ENCODE measurements at regions not wholly inside any gene's neighbourhood (a gene's known extent, or its start where the extent isn't known, plus 50 kb on each side); places are given as distances from the start of the nearest gene placed in this dataset.

GRCh38 chr10:109264004-109264403 lies 659.3 kb downstream of the XPNPEP1 start:
- no peak overlapping the region for H3K4me3 ChIP-seq
- ATAC-seq (ENCODE audit: low FRiP score in 2 of 2) (no peak), DNase-seq (no peak)
- TF ChIP-seq POLR2AphosphoS5 (IDR thresholded peaks at IDR 0.05) (no peak), CTCF (IDR thresholded peaks at IDR 0.05) (no peak), EP300 (IDR thresholded peaks at IDR 0.05) (no peak), POLR2A (IDR thresholded peaks at IDR 0.05) (no peak)
- 91 to 94% methylated on average over 3 of the region's 3 CpGs for WGBS, 2 donors
- no peaks in the 10 kb centered on the region for H3K36me3 ChIP-seq
- H3K27me3 ChIP-seq: no peaks in the 10 kb centered on the region
- no peaks in the 10 kb centered on the region for H3K4me1 ChIP-seq
- no peak overlapping the region for H3K27ac ChIP-seq
- H3K9me3 ChIP-seq: peaks cover 0 to 7% (median 5%) of the 10 kb centered on the region in 4 donors

- Histone ChIP-seq H3K27ac (no peak overlapping the region), H3K27me3 (no peaks in the 10 kb centered on the region), H3K4me1 (no peaks in the 10 kb centered on the region), H3K9me3 (peaks cover 0 to 7% (median 5%) of the 10 kb centered on the region in 4 donors), H3K4me3 (no peak overlapping the region), H3K36me3 (no peaks in the 10 kb centered on the region)
- no peak for TF ChIP-seq POLR2AphosphoS5 (IDR thresholded peaks at IDR 0.05)
- TF ChIP-seq CTCF (IDR thresholded peaks at IDR 0.05): no peak
- TF ChIP-seq EP300 (IDR thresholded peaks at IDR 0.05): no peak
- no peak for TF ChIP-seq POLR2A (IDR thresholded peaks at IDR 0.05)
- no peak for DNase-seq
- 65 to 76% methylated on average over 2 of the region's 2 CpGs for WGBS, 2 donors
- no peak for ATAC-seq (ENCODE audit: low FRiP score in 2 of 2)
Measured at GRCh38 chr10:109261231-109261630, 662.1 kb downstream of the XPNPEP1 start.

GRCh38 chr10:109259293-109259692 lies 664.0 kb downstream of the XPNPEP1 start:
- H3K9me3 ChIP-seq: peaks cover 0 to 7% (median 5%) of the 10 kb centered on the region in 4 donors
- H3K4me1 ChIP-seq: no peaks in the 10 kb centered on the region
- no peak overlapping the region for H3K27ac ChIP-seq
- no peak for ATAC-seq (ENCODE audit: low FRiP score in 2 of 2)
- no peaks in the 10 kb centered on the region for H3K36me3 ChIP-seq
- TF ChIP-seq POLR2A (IDR thresholded peaks at IDR 0.05) (no peak), EP300 (IDR thresholded peaks at IDR 0.05) (no peak), CTCF (IDR thresholded peaks at IDR 0.05) (no peak), POLR2AphosphoS5 (IDR thresholded peaks at IDR 0.05) (no peak)
- no peak for DNase-seq
- no peak overlapping the region for H3K4me3 ChIP-seq
- H3K27me3 ChIP-seq: no peaks in the 10 kb centered on the region
- WGBS, 2 donors: 69 to 75% methylated on average over 4 of the region's 4 CpGs

GRCh38 chr10:109253306-109253705 lies 670.0 kb downstream of the XPNPEP1 start:
- TF ChIP-seq POLR2AphosphoS5 (IDR thresholded peaks at IDR 0.05) (no peak), POLR2A (IDR thresholded peaks at IDR 0.05) (no peak), EP300 (IDR thresholded peaks at IDR 0.05) (no peak), CTCF (IDR thresholded peaks at IDR 0.05) (no peak)
- no peaks in the 10 kb centered on the region for H3K9me3 ChIP-seq
- DNase-seq (no peak), ATAC-seq (ENCODE audit: low FRiP score in 2 of 2) (no peak)
- no peaks in the 10 kb centered on the region for H3K36me3 ChIP-seq
- H3K4me3 ChIP-seq: no peak overlapping the region
- WGBS, 2 donors: 64 to 77% methylated on average over 3 of the region's 3 CpGs
- H3K27ac ChIP-seq: no peak overlapping the region
- H3K27me3 ChIP-seq: no peaks in the 10 kb centered on the region
- H3K4me1 ChIP-seq: no peaks in the 10 kb centered on the region

- 70 to 79% methylated on average over 4 of the region's 4 CpGs for WGBS, 2 donors
- no peak for DNase-seq
Measured at GRCh38 chr10:109250152-109250551, 673.2 kb downstream of the XPNPEP1 start.

More at GRCh38 chr10:109250152-109250551, 673.2 kb downstream of the XPNPEP1 start:
- no peaks in the 10 kb centered on the region for H3K36me3 ChIP-seq
- no peak for ATAC-seq (ENCODE audit: low FRiP score in 2 of 2)
- H3K4me1 ChIP-seq: no peaks in the 10 kb centered on the region
- H3K9me3 ChIP-seq: no peaks in the 10 kb centered on the region
- H3K4me3 ChIP-seq: no peak overlapping the region
- no peak overlapping the region for H3K27ac ChIP-seq
- no peaks in the 10 kb centered on the region for H3K27me3 ChIP-seq
- TF ChIP-seq CTCF (IDR thresholded peaks at IDR 0.05): no peak
- no peak for TF ChIP-seq EP300 (IDR thresholded peaks at IDR 0.05)
- TF ChIP-seq POLR2A (IDR thresholded peaks at IDR 0.05): no peak
- no peak for TF ChIP-seq POLR2AphosphoS5 (IDR thresholded peaks at IDR 0.05)

Measured in upper lobe of left lung (tissue), 6 donors.